HCT116 (cell line): ENCODE measurements at regions not wholly inside any gene's neighbourhood (a gene's known extent, or its start where the extent isn't known, plus 50 kb on each side); places are given as distances from the start of the nearest gene placed in this dataset.

Source experiments
- CEBPB ChIP-seq: IDR thresholded peaks from 2 replicates; pipeline ENCODE4 v1.6.1; 2012; ENCODE audit warnings: low read depth
- EZH2 ChIP-seq: fragments of 200-600 bp; sonication (generic); IDR thresholded peaks from 2 replicates; pipeline ENCODE4 v1.6.1; 2017; ENCODE audit warnings: antibody characterized with exemption, mixed run types
- EZH2phosphoT487 ChIP-seq: fragments of 200-600 bp; IDR thresholded peaks from 2 replicates; pipeline ENCODE4 v1.6.1; 2018; ENCODE audit warnings: antibody characterized with exemption, borderline replicate concordance
- POLR2A ChIP-seq: IDR thresholded peaks from 2 replicates; pipeline ENCODE4 v1.7.0; 2011; ENCODE audit warnings: borderline replicate concordance; ENCODE audit not compliant: insufficient read depth, insufficient read length; ENCODE audit errors: extremely low read depth
- RAD21 ChIP-seq: IDR thresholded peaks from 2 replicates; pipeline ENCODE4 v1.6.1; 2012; ENCODE audit warnings: low read depth, mild to moderate bottlenecking
- SIN3A ChIP-seq: IDR thresholded peaks from 2 replicates; pipeline ENCODE4 v1.6.1; 2012; ENCODE audit warnings: low read depth
- SP1 ChIP-seq: IDR thresholded peaks from 2 replicates; pipeline ENCODE4 v1.6.1; 2012; ENCODE audit warnings: low read depth
- YY1 ChIP-seq: IDR thresholded peaks from 2 replicates; pipeline ENCODE4 v1.6.1; 2011; ENCODE audit warnings: low read length, low read depth, moderate library complexity, mild to moderate bottlenecking; ENCODE audit not compliant: insufficient replicate concordance; ENCODE audit errors: extremely low read depth
- ZFX ChIP-seq: fragments of 450-650 bp; IDR thresholded peaks from 2 replicates; pipeline ENCODE4 v1.6.1; 2017
- TF ChIP-seq, protein P1 (sequence below), 3 experiments: fragments of 200-600 bp in 1 of 3; sonication (generic) in 1 of 3; IDR thresholded peaks in 2 of 3; conservative IDR thresholded peaks in 1 of 3; 2 replicates each; pipeline ENCODE4 v1.5.1; 2012 to 2017; ENCODE audit warnings: low read depth in 2 of 3, low read length in 2 of 3, antibody characterized with exemption in 1 of 3, borderline replicate concordance in 1 of 3, control low read depth in 1 of 3, mild to moderate bottlenecking in 1 of 3, mixed read lengths in 1 of 3, mixed run types in 1 of 3, moderate library complexity in 1 of 3; ENCODE audit not compliant: insufficient read depth in 1 of 3
- TF ChIP-seq, protein P2 (sequence below): IDR thresholded peaks from 2 replicates; pipeline ENCODE4 v1.6.1; 2012
- TF ChIP-seq, protein P3 (sequence below): IDR thresholded peaks from 2 replicates; pipeline ENCODE4 v1.6.1; 2012; ENCODE audit warnings: low read depth

- TF ChIP-seq, protein P1, sequence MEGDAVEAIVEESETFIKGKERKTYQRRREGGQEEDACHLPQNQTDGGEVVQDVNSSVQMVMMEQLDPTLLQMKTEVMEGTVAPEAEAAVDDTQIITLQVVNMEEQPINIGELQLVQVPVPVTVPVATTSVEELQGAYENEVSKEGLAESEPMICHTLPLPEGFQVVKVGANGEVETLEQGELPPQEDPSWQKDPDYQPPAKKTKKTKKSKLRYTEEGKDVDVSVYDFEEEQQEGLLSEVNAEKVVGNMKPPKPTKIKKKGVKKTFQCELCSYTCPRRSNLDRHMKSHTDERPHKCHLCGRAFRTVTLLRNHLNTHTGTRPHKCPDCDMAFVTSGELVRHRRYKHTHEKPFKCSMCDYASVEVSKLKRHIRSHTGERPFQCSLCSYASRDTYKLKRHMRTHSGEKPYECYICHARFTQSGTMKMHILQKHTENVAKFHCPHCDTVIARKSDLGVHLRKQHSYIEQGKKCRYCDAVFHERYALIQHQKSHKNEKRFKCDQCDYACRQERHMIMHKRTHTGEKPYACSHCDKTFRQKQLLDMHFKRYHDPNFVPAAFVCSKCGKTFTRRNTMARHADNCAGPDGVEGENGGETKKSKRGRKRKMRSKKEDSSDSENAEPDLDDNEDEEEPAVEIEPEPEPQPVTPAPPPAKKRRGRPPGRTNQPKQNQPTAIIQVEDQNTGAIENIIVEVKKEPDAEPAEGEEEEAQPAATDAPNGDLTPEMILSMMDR (IDR thresholded peaks at IDR 0.05 in 2 of 3, conservative IDR thresholded peaks at IDR 0.05 in 1 of 3; ENCODE audit: borderline replicate concordance in 1 of 3, insufficient read depth in 1 of 3, low read depth in 2 of 3, low read length in 2 of 3) = no peak
- TF ChIP-seq EZH2 = no peak
- TF ChIP-seq EZH2phosphoT487 = no peak
- TF ChIP-seq, protein P2, sequence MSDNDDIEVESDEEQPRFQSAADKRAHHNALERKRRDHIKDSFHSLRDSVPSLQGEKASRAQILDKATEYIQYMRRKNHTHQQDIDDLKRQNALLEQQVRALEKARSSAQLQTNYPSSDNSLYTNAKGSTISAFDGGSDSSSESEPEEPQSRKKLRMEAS = no peak
- TF ChIP-seq, protein P3, sequence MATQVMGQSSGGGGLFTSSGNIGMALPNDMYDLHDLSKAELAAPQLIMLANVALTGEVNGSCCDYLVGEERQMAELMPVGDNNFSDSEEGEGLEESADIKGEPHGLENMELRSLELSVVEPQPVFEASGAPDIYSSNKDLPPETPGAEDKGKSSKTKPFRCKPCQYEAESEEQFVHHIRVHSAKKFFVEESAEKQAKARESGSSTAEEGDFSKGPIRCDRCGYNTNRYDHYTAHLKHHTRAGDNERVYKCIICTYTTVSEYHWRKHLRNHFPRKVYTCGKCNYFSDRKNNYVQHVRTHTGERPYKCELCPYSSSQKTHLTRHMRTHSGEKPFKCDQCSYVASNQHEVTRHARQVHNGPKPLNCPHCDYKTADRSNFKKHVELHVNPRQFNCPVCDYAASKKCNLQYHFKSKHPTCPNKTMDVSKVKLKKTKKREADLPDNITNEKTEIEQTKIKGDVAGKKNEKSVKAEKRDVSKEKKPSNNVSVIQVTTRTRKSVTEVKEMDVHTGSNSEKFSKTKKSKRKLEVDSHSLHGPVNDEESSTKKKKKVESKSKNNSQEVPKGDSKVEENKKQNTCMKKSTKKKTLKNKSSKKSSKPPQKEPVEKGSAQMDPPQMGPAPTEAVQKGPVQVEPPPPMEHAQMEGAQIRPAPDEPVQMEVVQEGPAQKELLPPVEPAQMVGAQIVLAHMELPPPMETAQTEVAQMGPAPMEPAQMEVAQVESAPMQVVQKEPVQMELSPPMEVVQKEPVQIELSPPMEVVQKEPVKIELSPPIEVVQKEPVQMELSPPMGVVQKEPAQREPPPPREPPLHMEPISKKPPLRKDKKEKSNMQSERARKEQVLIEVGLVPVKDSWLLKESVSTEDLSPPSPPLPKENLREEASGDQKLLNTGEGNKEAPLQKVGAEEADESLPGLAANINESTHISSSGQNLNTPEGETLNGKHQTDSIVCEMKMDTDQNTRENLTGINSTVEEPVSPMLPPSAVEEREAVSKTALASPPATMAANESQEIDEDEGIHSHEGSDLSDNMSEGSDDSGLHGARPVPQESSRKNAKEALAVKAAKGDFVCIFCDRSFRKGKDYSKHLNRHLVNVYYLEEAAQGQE = no peak
- TF ChIP-seq RAD21 = no peak
- no peak for TF ChIP-seq POLR2A
- TF ChIP-seq SIN3A = no peak
- no peak for TF ChIP-seq ZFX
- TF ChIP-seq SP1 = no peak
- no peak for TF ChIP-seq YY1
- no peak for TF ChIP-seq CEBPB
Measured at GRCh38 chr13:39215971-39216370, 177.7 kb downstream of the NHLRC3 start.
